B cell (primary cell): ENCODE measurements at regions not wholly inside any gene's neighbourhood (a gene's known extent, or its start where the extent isn't known, plus 50 kb on each side); places are given as distances from the start of the nearest gene placed in this dataset.

Source experiments
- CTCF ChIP-seq: fragments of 200-600 bp; IDR thresholded peaks from one replicate; pipeline ENCODE4 v1.8.0; 2022; ENCODE audit warnings: antibody characterized with exemption, mild to moderate bottlenecking
- EZH2 ChIP-seq: IDR thresholded peaks from 2 replicates; pipeline ENCODE4 v1.6.1; 2012; ENCODE audit warnings: borderline replicate concordance, low read depth, mild to moderate bottlenecking, moderate library complexity, low read length; ENCODE audit not compliant: insufficient read depth, poor library complexity, severe bottlenecking

- TF ChIP-seq CTCF: no peak
- TF ChIP-seq EZH2: no peak
Observed at GRCh38 chr3:132800958-132801357, 78.7 kb upstream of the NPHP3 start.
